SU-DHL-6 (cell line): ENCODE measurements at regions not wholly inside any gene's neighbourhood (a gene's known extent, or its start where the extent isn't known, plus 50 kb on each side); places are given as distances from the start of the nearest gene placed in this dataset.

ENCODE experiments used
- CTCF ChIP-seq: fragments of 200-600 bp; sonication (generic); IDR thresholded peaks from one replicate; pipeline ENCODE4 v1.5.1; 2017; ENCODE audit warnings: antibody characterized with exemption, mild to moderate bottlenecking, low read length, moderate library complexity; ENCODE audit not compliant: insufficient read depth, poor library complexity, severe bottlenecking
- EZH2phosphoT487 ChIP-seq: fragments of 200-600 bp; sonication (generic), shearing (Covaris generic); conservative IDR thresholded peaks from 2 replicates; pipeline ENCODE4 v1.6.1; 2018; ENCODE audit warnings: mild to moderate bottlenecking, antibody characterized with exemption, low read length, moderate library complexity, mixed read lengths

GRCh38 chr13:48790199-48790598 lies 136.5 kb downstream of the CYSLTR2 start:
- TF ChIP-seq CTCF, result no peak
- TF ChIP-seq EZH2phosphoT487, result no peak
